Subcutaneous abdominal adipose tissue (tissue), 5 donors: ENCODE measurements at regions not wholly inside any gene's neighbourhood (a gene's known extent, or its start where the extent isn't known, plus 50 kb on each side); places are given as distances from the start of the nearest gene placed in this dataset.

Experiments used
- H3K27ac ChIP-seq: one replicate; pipeline ENCODE4 v1.7.0; 2013; ENCODE audit warnings: low read depth, mild to moderate bottlenecking, inconsistent platforms, low read length, moderate library complexity
- H3K27me3 ChIP-seq, 5 donors: one replicate each; pipeline ENCODE4 v1.7.0; 2013; ENCODE audit warnings: low read length in 5 of 5, inconsistent platforms in 1 of 5; ENCODE audit not compliant: control insufficient read depth in 5 of 5, insufficient read depth in 4 of 5
- H3K36me3 ChIP-seq, 5 donors: one replicate each; pipeline ENCODE4 v1.7.0; 2013; ENCODE audit warnings: low read length in 5 of 5; ENCODE audit not compliant: control insufficient read depth in 5 of 5, insufficient read depth in 5 of 5
- H3K4me1 ChIP-seq, 5 donors: one replicate each; pipeline ENCODE4 v1.7.0; 2013; ENCODE audit warnings: low read length in 5 of 5, mild to moderate bottlenecking in 3 of 5, moderate library complexity in 1 of 5; ENCODE audit not compliant: control insufficient read depth in 5 of 5, insufficient read depth in 5 of 5
- H3K4me3 ChIP-seq, 5 donors: one replicate each; pipeline ENCODE4 v1.7.0; 2013; ENCODE audit warnings: low read length in 5 of 5, low read depth in 1 of 5
- H3K9ac ChIP-seq, 5 donors: one replicate each; pipeline ENCODE4 v1.7.0; 2013; ENCODE audit warnings: low read length in 5 of 5, mild to moderate bottlenecking in 4 of 5, moderate library complexity in 3 of 5
- H3K9me3 ChIP-seq, 5 donors: one replicate each; pipeline ENCODE4 v1.7.0; 2013; ENCODE audit warnings: low read length in 5 of 5; ENCODE audit not compliant: control insufficient read depth in 5 of 5
- donor health status: healthy.
- donor health status: healthy.
- donor health status: healthy.
- donor health status: healthy.
- donor health status: healthy.

DNA sequence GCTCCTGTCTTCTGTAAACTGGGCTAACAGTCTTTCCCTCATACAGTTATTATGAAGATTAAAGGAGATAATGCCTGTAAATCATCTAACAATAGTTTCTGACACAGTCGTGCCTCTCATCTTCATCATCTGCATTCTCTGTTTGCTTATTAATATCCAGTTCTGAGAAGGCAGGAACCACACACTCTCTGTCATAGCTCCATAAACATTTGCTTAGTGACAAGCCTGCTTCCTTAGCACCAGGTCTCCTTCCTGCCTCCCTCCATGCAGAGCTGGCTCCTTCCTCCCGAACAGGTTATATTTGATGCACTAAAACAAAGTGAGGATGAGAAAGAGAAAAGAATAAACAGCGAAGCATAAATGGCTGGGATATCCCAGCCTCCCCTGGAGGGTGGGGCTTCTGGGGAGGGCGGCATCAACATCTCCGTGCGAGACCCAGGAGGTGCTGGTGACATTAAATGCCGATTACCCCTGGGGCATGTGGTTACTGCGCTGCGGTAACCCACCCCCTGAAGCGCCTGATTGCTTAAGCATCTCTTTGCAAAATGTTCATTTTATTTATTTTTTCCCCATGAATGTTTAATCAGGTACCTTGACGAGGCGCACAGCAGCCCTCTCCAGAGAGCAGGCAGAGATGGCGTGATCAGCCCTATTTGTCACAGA, 404.9 kb downstream of the NXPE2 start:
- H3K36me3 ChIP-seq = no peaks in the 10 kb centered on the region
- H3K4me3 ChIP-seq = no peak overlapping the region
- H3K9ac ChIP-seq = no peak overlapping the region
- peaks cover 4 to 19% (median 13%) of the 10 kb centered on the region in 5 donors for H3K27me3 ChIP-seq
- H3K9me3 ChIP-seq = no peaks in the 10 kb centered on the region
- no peak overlapping the region for H3K27ac ChIP-seq
- H3K4me1 ChIP-seq = peaks cover 0 to 9% (median 0%) of the 10 kb centered on the region in 5 donors

GRCh38 chr11:115084231-115084630, 405.9 kb downstream of the NXPE2 start:
- H3K4me3 ChIP-seq = no peak overlapping the region
- H3K36me3 ChIP-seq = no peaks in the 10 kb centered on the region
- peaks cover 4 to 14% (median 9%) of the 10 kb centered on the region in 5 donors for H3K27me3 ChIP-seq
- H3K9ac ChIP-seq = no peak overlapping the region
- H3K27ac ChIP-seq = no peak overlapping the region
- no peaks in the 10 kb centered on the region for H3K9me3 ChIP-seq
- peaks cover 0 to 9% (median 0%) of the 10 kb centered on the region in 5 donors for H3K4me1 ChIP-seq

DNA sequence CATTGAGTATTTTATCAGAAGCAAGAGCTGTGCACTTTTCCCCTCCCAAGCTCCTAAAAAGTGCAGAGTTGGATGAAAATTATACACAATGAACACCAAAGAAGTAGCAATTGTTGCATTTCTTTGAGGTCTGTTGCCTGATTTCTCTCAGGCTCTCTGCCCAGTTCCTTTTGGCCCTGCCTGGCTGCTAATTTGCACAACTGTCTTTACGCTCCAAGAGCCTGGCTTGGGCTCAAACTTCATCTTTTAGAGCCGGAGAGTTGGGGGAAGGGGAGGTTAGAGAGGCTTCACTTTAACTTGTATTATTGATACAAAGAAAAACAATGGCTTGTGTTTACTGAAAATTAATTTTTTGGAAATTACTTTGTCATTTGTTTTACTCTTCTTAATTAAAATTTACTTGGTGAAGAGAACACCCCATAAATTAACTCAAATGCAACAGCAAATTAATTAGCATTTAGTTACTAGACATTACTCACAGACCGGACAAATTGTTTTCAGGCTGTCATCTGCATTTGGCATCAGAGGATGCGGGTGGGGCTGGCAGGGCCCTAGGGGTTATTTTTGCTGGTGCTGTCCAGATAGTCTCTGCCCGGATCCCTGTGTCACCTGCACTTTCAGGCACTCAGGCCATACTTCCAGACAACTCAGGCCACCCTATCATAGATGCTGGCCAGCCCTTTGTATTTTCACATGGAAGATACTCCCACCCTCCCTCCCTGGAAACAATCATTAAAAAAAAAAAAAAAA, 407.3 kb downstream of the NXPE2 start:
- H3K4me3 ChIP-seq = no peak overlapping the region
- peaks cover 0 to 9% (median 0%) of the 10 kb centered on the region in 5 donors for H3K4me1 ChIP-seq
- H3K27ac ChIP-seq = no peak overlapping the region
- peaks cover 4 to 14% (median 9%) of the 10 kb centered on the region in 5 donors for H3K27me3 ChIP-seq
- no peak overlapping the region for H3K9ac ChIP-seq
- no peaks in the 10 kb centered on the region for H3K9me3 ChIP-seq
- H3K36me3 ChIP-seq = no peaks in the 10 kb centered on the region

DNA sequence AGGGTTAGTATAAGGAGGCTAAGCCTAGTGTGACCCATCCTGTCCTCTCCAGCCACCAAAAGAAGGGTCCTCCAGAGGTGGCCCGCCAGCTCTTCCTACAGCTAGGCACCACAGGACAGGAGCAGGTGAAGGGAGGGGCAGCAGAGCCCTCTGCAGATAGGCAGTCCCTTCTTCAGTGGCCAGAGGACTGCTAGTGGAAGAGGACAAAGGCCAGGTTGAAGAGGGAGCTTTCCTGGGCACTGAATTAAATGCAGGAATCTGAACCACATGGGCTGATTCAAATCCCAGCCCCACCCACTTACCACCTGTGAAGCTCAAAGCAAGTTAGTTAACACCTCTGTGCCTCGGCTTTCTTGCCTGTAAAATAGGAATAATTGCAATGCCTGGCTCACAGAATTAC, 409.5 kb downstream of the NXPE2 start:
- Histone ChIP-seq H3K27ac (no peak overlapping the region), H3K4me3 (no peak overlapping the region), H3K9ac (no peak overlapping the region), H3K9me3 (no peaks in the 10 kb centered on the region), H3K4me1 (peaks cover 0 to 9% (median 0%) of the 10 kb centered on the region in 5 donors), H3K27me3 (peaks cover 3 to 9% (median 6%) of the 10 kb centered on the region in 5 donors), H3K36me3 (no peaks in the 10 kb centered on the region)

DNA sequence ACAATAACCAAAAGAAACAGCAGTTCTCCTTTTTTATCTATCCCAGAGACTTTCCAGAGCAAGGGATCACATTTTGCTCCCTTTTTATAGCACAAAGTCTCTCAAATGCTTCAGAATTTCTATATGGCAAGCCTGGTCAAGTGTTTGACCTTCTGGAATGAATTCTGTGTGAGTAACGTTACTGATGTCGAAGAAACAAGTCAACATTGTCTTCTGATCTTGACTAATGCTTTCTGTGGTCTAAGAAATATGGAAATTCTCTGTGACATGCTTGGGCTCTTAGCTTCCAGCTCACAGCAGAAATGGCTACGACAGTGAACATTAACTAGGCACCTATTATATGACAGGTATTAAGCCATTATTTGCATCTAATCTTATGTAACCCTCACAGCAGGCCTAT, 411.7 kb downstream of the CADM1 start:
- Histone ChIP-seq H3K4me3 (no peak overlapping the region), H3K27ac (no peak overlapping the region), H3K9me3 (no peaks in the 10 kb centered on the region), H3K36me3 (no peaks in the 10 kb centered on the region), H3K27me3 (peaks cover 0 to 3% (median 0%) of the 10 kb centered on the region in 5 donors), H3K9ac (no peak overlapping the region), H3K4me1 (no peaks in the 10 kb centered on the region)

DNA sequence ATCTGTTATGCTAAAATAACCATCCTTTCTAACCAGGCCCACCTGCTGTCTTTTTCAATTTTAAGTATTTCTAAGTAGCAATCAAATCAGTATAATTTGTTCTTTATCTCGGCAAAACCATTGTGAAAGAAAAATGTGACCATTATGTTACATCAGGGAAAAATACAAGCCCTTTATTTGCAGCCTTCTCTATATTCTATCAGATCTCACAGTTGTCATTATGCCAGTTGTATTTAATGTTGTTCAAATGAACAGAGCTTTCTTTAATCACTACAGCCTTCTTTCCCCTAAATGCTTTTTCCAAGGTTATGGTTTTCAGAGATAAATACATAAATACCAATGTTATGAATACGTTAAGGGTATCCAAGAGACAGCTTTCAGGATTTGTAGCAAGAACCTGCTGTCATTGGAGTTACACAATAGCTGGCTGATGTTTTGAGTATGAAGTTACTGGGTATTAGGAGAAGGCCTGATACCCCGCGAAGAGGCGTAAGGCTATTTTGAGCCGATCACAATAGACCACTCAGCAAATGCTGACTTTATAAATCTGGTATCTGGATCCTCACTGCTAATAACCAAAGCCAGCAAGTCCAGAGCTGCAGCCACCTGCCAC, 406.3 kb downstream of the CADM1 start:
- Histone ChIP-seq H3K27me3 (no peaks in the 10 kb centered on the region), H3K9me3 (no peaks in the 10 kb centered on the region), H3K4me1 (no peaks in the 10 kb centered on the region), H3K4me3 (no peak overlapping the region), H3K27ac (no peak overlapping the region), H3K36me3 (no peaks in the 10 kb centered on the region), H3K9ac (no peak overlapping the region)

DNA sequence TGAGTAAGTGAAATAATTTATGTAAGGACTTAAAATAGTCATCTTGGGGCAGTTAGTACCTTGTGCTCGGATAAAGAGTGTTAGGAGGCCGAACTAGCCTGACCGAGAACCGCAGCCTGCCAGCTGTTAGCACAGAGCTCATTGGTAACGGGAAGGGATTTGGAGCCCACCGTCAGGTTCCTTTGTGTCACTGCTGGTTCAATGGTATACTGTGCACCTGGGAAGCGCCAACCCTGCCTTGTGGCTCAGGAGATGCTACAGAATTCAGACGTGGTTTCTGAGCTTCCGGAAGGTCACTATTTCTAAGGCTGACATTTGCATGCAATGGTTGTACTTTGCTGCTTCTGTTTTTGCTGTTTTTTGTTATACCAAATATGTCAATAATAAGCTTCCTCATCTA, 403.5 kb downstream of the CADM1 start:
- Histone ChIP-seq H3K27ac (no peak overlapping the region), H3K36me3 (no peaks in the 10 kb centered on the region), H3K9ac (no peak overlapping the region), H3K9me3 (no peaks in the 10 kb centered on the region), H3K27me3 (peaks cover 0 to 3% (median 0%) of the 10 kb centered on the region in 5 donors), H3K4me1 (no peaks in the 10 kb centered on the region), H3K4me3 (no peak overlapping the region)

DNA sequence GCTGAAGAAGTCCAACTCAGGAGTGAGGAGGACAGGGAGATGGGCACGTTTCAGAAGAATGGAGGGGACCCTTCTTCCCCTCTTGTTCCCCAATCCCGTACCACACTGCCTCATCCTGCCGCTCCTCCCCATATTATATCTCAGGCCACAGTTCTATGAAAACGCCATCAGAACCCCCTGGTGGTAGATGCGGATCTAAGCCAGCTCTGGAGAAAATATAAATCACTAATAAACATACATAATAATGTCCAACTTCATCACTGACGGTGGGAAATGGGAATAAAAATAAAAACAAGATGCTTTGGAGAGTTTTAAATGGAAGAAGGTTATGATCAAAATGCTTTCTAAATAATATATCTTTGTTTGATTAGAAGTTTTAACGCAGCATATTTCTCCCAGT, 400.3 kb downstream of the CADM1 start:
- H3K27me3 ChIP-seq = peaks cover 0 to 11% (median 0%) of the 10 kb centered on the region in 5 donors
- H3K9me3 ChIP-seq = no peaks in the 10 kb centered on the region
- no peaks in the 10 kb centered on the region for H3K4me1 ChIP-seq
- no peaks in the 10 kb centered on the region for H3K36me3 ChIP-seq
- H3K4me3 ChIP-seq = no peak overlapping the region
- H3K9ac ChIP-seq = no peak overlapping the region
- no peak overlapping the region for H3K27ac ChIP-seq

DNA sequence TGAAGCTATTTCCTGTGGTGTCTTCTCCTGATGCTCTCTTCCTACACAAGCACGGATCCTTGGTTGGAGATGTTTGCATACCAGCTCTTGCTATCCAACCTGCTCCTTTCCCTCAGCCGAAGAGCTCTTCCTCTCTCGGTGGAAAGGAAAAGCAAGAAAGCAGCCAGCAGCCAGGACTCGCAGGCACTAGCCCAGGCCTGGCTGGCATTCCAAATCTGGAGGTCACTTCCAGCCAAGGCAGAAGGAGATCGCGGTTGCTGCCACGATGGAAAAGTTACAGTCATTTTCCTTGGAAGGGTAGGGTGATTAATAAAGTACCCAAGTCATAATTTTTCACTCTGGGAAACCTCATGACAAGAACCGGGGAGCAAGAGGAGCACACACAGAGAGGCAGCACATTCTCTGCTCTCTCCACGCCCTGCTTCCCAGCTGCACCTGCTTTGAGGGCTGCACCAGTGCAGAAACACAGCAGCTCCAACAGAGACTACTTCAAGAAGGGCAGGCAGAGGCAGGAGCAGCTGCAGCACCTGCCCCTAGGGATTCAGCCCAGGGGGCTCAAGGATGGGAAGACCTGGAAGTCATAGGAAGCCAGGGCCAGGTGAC, 399.3 kb downstream of the CADM1 start:
- Histone ChIP-seq H3K27ac (no peak overlapping the region), H3K9me3 (no peaks in the 10 kb centered on the region), H3K9ac (no peak overlapping the region), H3K4me1 (no peaks in the 10 kb centered on the region), H3K4me3 (no peak overlapping the region), H3K27me3 (peaks cover 0 to 12% (median 0%) of the 10 kb centered on the region in 5 donors), H3K36me3 (no peaks in the 10 kb centered on the region)

- H3K27me3 ChIP-seq = peaks cover 0 to 9% (median 0%) of the 10 kb centered on the region in 5 donors
- H3K9ac ChIP-seq = no peak overlapping the region
- no peaks in the 10 kb centered on the region for H3K36me3 ChIP-seq
- H3K9me3 ChIP-seq = no peaks in the 10 kb centered on the region
- H3K4me1 ChIP-seq = no peaks in the 10 kb centered on the region
- no peak overlapping the region for H3K4me3 ChIP-seq
- H3K27ac ChIP-seq = no peak overlapping the region
Measured at GRCh38 chr11:115111066-115111465, 393.1 kb downstream of the CADM1 start.
